ENCODE measurements at regions not wholly inside any gene's neighbourhood (a gene's known extent, or its start where the extent isn't known, plus 50 kb on each side); places are given as distances from the start of the nearest gene placed in this dataset.

DNA sequence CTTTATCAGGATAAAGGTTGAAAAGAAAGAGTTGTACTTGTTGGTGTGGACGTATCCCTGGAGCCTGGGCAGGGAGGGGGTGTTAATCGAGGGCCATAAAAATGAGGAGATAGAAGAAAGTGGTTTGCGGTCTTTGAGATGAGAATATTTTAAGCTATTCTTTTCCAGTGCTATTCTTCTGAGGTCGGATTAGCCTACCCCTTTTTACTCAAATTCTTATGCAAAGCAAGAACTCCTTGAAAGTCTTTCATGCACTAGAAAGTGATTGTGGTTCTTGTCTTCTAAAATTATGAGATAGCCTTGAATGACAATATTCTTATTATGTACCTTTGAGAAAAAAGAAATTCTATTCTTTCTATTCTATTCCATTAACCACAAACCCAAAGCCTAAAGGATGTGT is 201.3 kb upstream of the SEMA3C start:
- peaks cover 0 to 7% of the 10 kb centered on the region in 2 experiments for H3K9me3 ChIP-seq (ENCODE audit: control insufficient read depth in 1 of 2, insufficient read depth in 1 of 2, low read length in 2 of 2)
- no peak for DNase-seq
- TF ChIP-seq, protein P1, sequence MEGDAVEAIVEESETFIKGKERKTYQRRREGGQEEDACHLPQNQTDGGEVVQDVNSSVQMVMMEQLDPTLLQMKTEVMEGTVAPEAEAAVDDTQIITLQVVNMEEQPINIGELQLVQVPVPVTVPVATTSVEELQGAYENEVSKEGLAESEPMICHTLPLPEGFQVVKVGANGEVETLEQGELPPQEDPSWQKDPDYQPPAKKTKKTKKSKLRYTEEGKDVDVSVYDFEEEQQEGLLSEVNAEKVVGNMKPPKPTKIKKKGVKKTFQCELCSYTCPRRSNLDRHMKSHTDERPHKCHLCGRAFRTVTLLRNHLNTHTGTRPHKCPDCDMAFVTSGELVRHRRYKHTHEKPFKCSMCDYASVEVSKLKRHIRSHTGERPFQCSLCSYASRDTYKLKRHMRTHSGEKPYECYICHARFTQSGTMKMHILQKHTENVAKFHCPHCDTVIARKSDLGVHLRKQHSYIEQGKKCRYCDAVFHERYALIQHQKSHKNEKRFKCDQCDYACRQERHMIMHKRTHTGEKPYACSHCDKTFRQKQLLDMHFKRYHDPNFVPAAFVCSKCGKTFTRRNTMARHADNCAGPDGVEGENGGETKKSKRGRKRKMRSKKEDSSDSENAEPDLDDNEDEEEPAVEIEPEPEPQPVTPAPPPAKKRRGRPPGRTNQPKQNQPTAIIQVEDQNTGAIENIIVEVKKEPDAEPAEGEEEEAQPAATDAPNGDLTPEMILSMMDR (IDR thresholded peaks at IDR 0.05): no peak
- H3K27ac ChIP-seq (ENCODE audit: low read depth in 1 of 2, low read length in 2 of 2): no peak overlapping the region
- Mint-ChIP-seq H3K9me3 (peaks cover 3% of the 10 kb centered on the region), H3K27ac (no peak overlapping the region), H3K4me1 (ENCODE audit: low read depth) (no peaks in the 10 kb centered on the region), H3K27me3 (no peaks in the 10 kb centered on the region), H3K4me3 (no peak overlapping the region), H3K36me3 (ENCODE audit: low read depth) (no peaks in the 10 kb centered on the region)
- H3K27me3 ChIP-seq (ENCODE audit: control insufficient read depth in 1 of 2, insufficient read depth in 2 of 2, low read length in 2 of 2): no peaks in the 10 kb centered on the region
- no peak overlapping the region for H3K4me3 ChIP-seq (ENCODE audit: low read length)
- POLR2A ChIA-PET: no interaction called here
- CTCF ChIA-PET: no interaction called here
- no peaks in the 10 kb centered on the region for H3K4me1 ChIP-seq (ENCODE audit: insufficient read depth, low read length)
- no peaks in the 10 kb centered on the region for H3K36me3 ChIP-seq (ENCODE audit: insufficient read depth, low read length)
- no peak for ATAC-seq (ENCODE audit: poor library complexity)
- intact Hi-C loops (cut with DNase I, micrococcal nuclease): no loop called here

DNA sequence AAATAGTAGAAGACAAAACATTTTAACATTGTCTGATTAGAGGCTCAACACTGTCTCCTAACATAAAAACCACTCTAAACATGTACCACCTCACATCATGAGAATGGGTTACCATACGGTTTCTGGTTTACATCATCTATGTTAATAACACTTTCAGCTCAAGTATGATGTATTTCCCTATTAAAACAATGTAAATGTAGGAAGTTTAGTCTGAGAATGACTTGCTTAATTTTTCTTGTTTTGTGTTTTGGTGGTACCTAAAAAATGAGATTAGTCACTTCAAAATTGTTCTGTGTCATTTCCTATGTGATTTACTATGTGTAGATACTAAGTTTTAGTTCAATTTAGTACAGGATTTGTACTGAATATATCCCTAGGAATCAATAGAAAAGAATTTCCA is 195.8 kb upstream of the SEMA3C start:
- intact Hi-C loops (cut with DNase I, micrococcal nuclease): no loop called here
- peaks cover 0 to 4% of the 10 kb centered on the region in 2 experiments for H3K9me3 ChIP-seq (ENCODE audit: control insufficient read depth in 1 of 2, insufficient read depth in 1 of 2, low read length in 2 of 2)
- H3K27ac Mint-ChIP-seq: no peak overlapping the region
- no peak for ATAC-seq (ENCODE audit: poor library complexity)
- POLR2A ChIA-PET: no interaction called here
- TF ChIP-seq, protein P1 (IDR thresholded peaks at IDR 0.05): no peak
- CTCF ChIA-PET: no interaction called here
- H3K27ac ChIP-seq (ENCODE audit: low read depth in 1 of 2, low read length in 2 of 2): no peak overlapping the region
- no peaks in the 10 kb centered on the region for H3K36me3 Mint-ChIP-seq (ENCODE audit: low read depth)
- no peak overlapping the region for H3K4me3 Mint-ChIP-seq
- no peak overlapping the region for H3K4me3 ChIP-seq (ENCODE audit: low read length)
- H3K4me1 ChIP-seq (ENCODE audit: insufficient read depth, low read length): no peaks in the 10 kb centered on the region
- H3K9me3 Mint-ChIP-seq: no peaks in the 10 kb centered on the region
- H3K27me3 Mint-ChIP-seq: no peaks in the 10 kb centered on the region
- no peak for DNase-seq
- H3K4me1 Mint-ChIP-seq (ENCODE audit: low read depth): no peaks in the 10 kb centered on the region
- H3K36me3 ChIP-seq (ENCODE audit: insufficient read depth, low read length): no peaks in the 10 kb centered on the region
- no peaks in the 10 kb centered on the region for H3K27me3 ChIP-seq (ENCODE audit: control insufficient read depth in 1 of 2, insufficient read depth in 2 of 2, low read length in 2 of 2)

DNA sequence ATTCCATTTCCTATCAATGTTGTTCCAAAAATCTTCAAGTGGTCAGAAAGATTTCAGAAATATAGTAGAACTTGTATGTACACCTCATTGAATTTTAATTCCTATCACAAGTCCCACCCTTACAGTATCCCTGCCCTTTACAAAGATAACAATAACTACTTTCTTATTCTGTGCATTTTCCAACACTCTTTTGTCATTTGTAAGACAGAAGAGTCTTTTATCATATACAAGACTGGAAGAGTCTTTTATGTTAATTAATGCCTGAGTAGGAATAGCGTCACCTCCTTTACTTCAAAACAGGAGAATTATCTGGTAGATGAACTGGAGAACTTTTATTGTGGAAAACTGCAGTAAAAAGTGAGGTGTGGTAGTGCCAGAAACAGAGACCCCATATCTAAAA is 193.9 kb upstream of the SEMA3C start:
- no peaks in the 10 kb centered on the region for H3K27me3 Mint-ChIP-seq
- ChIA-PET CTCF (no interaction called here), POLR2A (no interaction called here)
- H3K9me3 ChIP-seq (ENCODE audit: control insufficient read depth in 1 of 2, insufficient read depth in 1 of 2, low read length in 2 of 2): no peaks in the 10 kb centered on the region
- intact Hi-C loops (cut with DNase I, micrococcal nuclease): no loop called here
- TF ChIP-seq, protein P1 (IDR thresholded peaks at IDR 0.05): no peak
- no peaks in the 10 kb centered on the region for H3K36me3 Mint-ChIP-seq (ENCODE audit: low read depth)
- H3K27me3 ChIP-seq (ENCODE audit: control insufficient read depth in 1 of 2, insufficient read depth in 2 of 2, low read length in 2 of 2): no peaks in the 10 kb centered on the region
- no peak overlapping the region for H3K27ac Mint-ChIP-seq
- ATAC-seq (ENCODE audit: poor library complexity) (no peak), DNase-seq (no peak)
- H3K27ac ChIP-seq (ENCODE audit: low read depth in 1 of 2, low read length in 2 of 2): no peak overlapping the region
- H3K9me3 Mint-ChIP-seq: no peaks in the 10 kb centered on the region
- H3K4me1 ChIP-seq (ENCODE audit: insufficient read depth, low read length): no peaks in the 10 kb centered on the region
- H3K4me1 Mint-ChIP-seq (ENCODE audit: low read depth): no peaks in the 10 kb centered on the region
- no peaks in the 10 kb centered on the region for H3K36me3 ChIP-seq (ENCODE audit: insufficient read depth, low read length)
- H3K4me3 Mint-ChIP-seq: no peak overlapping the region
- H3K4me3 ChIP-seq (ENCODE audit: low read length): no peak overlapping the region
